Calu3 (cell line): ENCODE measurements at regions not wholly inside any gene's neighbourhood (a gene's known extent, or its start where the extent isn't known, plus 50 kb on each side); places are given as distances from the start of the nearest gene placed in this dataset.

Experiments used
- BruUV-seq: library from RNA; stranded (reverse); fragments of 400-500 nt; replicated peaks from 2 replicates; lab custom pipeline; 2021; lab: Mats Ljungman, UMichigan
- CTCF ChIA-PET: fragments of 300-600 bp; sonication (Branson Sonifier 250); formaldehyde crosslinking; loops from one replicate; lab custom pipeline; 2022; ENCODE audit warnings: antibody characterized with exemption; lab: Charles Lee
- DNase-seq: peaks from one replicate; pipeline ENCODE4 v3.0.0; 2022
- H3K27ac Mint-ChIP-seq: one replicate; pipeline ENCODE4 v1.8.0; 2022; ENCODE audit warnings: mixed read lengths; ENCODE audit not compliant: unreplicated experiment
- H3K27me3 Mint-ChIP-seq: one replicate; pipeline ENCODE4 v1.8.0; 2022; ENCODE audit warnings: mixed read lengths; ENCODE audit not compliant: unreplicated experiment
- H3K36me3 Mint-ChIP-seq: one replicate; pipeline ENCODE4 v1.8.0; 2022; ENCODE audit warnings: mild to moderate bottlenecking, moderate library complexity, mixed read lengths; ENCODE audit not compliant: insufficient read depth, unreplicated experiment
- H3K4me1 Mint-ChIP-seq: one replicate; pipeline ENCODE4 v1.8.0; 2022; ENCODE audit warnings: mild to moderate bottlenecking, low read depth, mixed read lengths; ENCODE audit not compliant: unreplicated experiment
- H3K4me3 Mint-ChIP-seq: one replicate; pipeline ENCODE4 v1.8.0; 2022; ENCODE audit warnings: mild to moderate bottlenecking, low read depth, moderate library complexity, mixed read lengths; ENCODE audit not compliant: unreplicated experiment
- H3K9me3 Mint-ChIP-seq: one replicate; pipeline ENCODE4 v1.8.0; 2022; ENCODE audit warnings: low read depth, mixed read lengths; ENCODE audit not compliant: unreplicated experiment
- intact Hi-C: fragments of 100-400 bp; cut with micrococcal nuclease; formaldehyde crosslinking; loops from one replicate; pipeline ENCODE4 v1.10.0; 2022; ENCODE audit not compliant: unreplicated experiment
- TF ChIP-seq, protein P1 (sequence below): fragments of 200-600 bp; IDR thresholded peaks from one replicate; pipeline ENCODE4 v1.8.0; 2022; ENCODE audit warnings: antibody characterized with exemption; ENCODE audit not compliant: unreplicated experiment

DNA sequence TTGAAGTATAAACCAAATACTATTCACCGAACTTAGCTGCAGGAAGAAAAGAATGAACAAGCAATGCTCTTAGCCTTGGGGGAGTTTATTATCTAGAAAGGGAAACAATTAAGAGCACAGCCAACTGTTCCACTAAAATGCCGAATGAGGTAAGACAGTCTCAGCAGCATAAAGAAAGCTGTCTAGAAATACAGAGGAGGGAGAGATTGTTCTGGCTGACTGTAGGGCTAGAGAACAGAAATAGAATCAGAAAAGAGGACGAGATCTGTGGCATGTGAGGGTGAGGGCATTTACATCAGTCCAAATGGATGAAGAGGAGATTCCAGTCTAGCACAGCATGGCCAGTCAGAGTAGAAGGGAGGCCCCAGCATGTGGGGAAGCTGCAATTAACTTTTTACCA is 56.8 kb upstream of the TNFRSF19 start:
- DNase-seq, result no peak
- TF ChIP-seq, protein P1, sequence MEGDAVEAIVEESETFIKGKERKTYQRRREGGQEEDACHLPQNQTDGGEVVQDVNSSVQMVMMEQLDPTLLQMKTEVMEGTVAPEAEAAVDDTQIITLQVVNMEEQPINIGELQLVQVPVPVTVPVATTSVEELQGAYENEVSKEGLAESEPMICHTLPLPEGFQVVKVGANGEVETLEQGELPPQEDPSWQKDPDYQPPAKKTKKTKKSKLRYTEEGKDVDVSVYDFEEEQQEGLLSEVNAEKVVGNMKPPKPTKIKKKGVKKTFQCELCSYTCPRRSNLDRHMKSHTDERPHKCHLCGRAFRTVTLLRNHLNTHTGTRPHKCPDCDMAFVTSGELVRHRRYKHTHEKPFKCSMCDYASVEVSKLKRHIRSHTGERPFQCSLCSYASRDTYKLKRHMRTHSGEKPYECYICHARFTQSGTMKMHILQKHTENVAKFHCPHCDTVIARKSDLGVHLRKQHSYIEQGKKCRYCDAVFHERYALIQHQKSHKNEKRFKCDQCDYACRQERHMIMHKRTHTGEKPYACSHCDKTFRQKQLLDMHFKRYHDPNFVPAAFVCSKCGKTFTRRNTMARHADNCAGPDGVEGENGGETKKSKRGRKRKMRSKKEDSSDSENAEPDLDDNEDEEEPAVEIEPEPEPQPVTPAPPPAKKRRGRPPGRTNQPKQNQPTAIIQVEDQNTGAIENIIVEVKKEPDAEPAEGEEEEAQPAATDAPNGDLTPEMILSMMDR, result no peak
- CTCF ChIA-PET, result no interaction called here
- Mint-ChIP-seq H3K4me1 (peaks cover 11% of the 10 kb centered on the region), H3K27me3 (no peaks in the 10 kb centered on the region), H3K4me3 (no peak overlapping the region), H3K9me3 (no peaks in the 10 kb centered on the region), H3K27ac (no peak overlapping the region), H3K36me3 (no peaks in the 10 kb centered on the region)
- no TSS peak for BruUV-seq
- intact Hi-C loops, result loop anchor here (5.0 kb wide), 2 partner anchors 54 to 354 kb away; no protein-coding TSS in a partner anchor

DNA sequence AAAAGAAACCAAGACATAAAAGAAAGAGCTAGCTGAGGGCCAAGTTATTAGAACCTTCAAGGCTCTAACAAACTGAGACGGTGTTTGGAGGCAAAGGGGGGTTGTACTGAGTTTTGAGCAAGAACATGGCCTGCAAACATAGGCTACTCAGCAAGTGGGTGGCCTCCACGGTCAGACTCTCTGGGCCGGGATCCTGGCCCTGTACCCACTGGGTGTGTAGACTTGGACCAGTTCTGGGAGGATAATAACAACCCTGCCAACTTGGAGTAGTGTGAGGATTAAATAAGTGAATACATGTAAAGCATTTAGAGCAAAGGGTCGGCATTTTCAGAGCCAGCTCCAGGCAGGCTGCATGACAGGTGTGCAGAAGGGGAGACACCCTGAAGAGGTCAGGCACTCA is 56.1 kb upstream of the TNFRSF19 start:
- intact Hi-C loops, result loop anchor here (5.0 kb wide), 2 partner anchors 53 to 353 kb away; no protein-coding TSS in a partner anchor
- CTCF ChIA-PET, result interaction anchor here (0.7 kb wide), 1 partner anchor 199 kb away, joined by 5 read pairs; no protein-coding TSS in a partner anchor

GRCh38 chr13:23515116-23515515 is 55.1 kb upstream of the TNFRSF19 start:
- Mint-ChIP-seq H3K36me3 (no peaks in the 10 kb centered on the region), H3K27me3 (no peaks in the 10 kb centered on the region), H3K4me1 (peaks cover 4% of the 10 kb centered on the region), H3K4me3 (no peak overlapping the region), H3K9me3 (no peaks in the 10 kb centered on the region), H3K27ac (no peak overlapping the region)
- CTCF ChIA-PET, result no interaction called here
- DNase-seq, result no peak
- TF ChIP-seq, protein P1, result no peak
- no TSS peak for BruUV-seq
- intact Hi-C loops, result no loop called here

More for the DNA sequence above, 56.1 kb upstream of the TNFRSF19 start:
- no peaks in the 10 kb centered on the region for H3K36me3 Mint-ChIP-seq
- no peak overlapping the region for H3K4me3 Mint-ChIP-seq
- DNase-seq, result no peak
- no peak overlapping the region for H3K27ac Mint-ChIP-seq
- TF ChIP-seq, protein P1, result no peak
- no peaks in the 10 kb centered on the region for H3K9me3 Mint-ChIP-seq
- no TSS peak for BruUV-seq
- peaks cover 11% of the 10 kb centered on the region for H3K4me1 Mint-ChIP-seq
- no peaks in the 10 kb centered on the region for H3K27me3 Mint-ChIP-seq

DNA sequence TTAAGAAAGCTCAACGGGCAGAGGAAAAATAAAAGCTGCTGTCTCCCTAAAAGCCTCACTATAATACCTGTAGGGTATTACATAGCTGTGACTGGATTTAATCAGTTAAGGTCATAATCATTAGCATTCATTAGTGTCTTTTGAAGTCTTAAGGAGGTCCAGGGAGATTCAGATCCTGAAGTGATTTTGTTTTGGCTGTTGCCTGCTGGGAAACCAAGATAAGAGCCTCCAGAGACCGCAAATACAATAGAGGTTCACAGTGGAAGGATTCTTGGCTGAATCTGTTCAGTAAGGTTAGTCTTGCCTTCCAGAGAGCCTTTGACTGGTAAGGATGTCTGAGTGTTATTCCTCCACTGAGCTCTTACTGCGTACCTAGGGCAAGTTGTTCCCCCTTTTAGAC is 54.0 kb upstream of the TNFRSF19 start:
- no peaks in the 10 kb centered on the region for H3K27me3 Mint-ChIP-seq
- no peaks in the 10 kb centered on the region for H3K36me3 Mint-ChIP-seq
- H3K4me1 Mint-ChIP-seq, result no peaks in the 10 kb centered on the region
- no peak overlapping the region for H3K4me3 Mint-ChIP-seq
- no peak overlapping the region for H3K27ac Mint-ChIP-seq
- H3K9me3 Mint-ChIP-seq, result no peaks in the 10 kb centered on the region
- intact Hi-C loops, result no loop called here
- CTCF ChIA-PET, result no interaction called here
- no peak for DNase-seq
- TF ChIP-seq, protein P1, result no peak
- BruUV-seq, result no TSS peak
